HCT116 (cell line): ENCODE measurements at regions not wholly inside any gene's neighbourhood (a gene's known extent, or its start where the extent isn't known, plus 50 kb on each side); places are given as distances from the start of the nearest gene placed in this dataset.

Experiments used
- ATAC-seq: fragments of 200-7000 bp; cut with Tn5 transposase; 2 replicates; pipeline ENCODE4 v1.9.1; 2020; ENCODE audit warnings: mild to moderate bottlenecking, moderate library complexity
- BruUV-seq: library from RNA; stranded (reverse); fragments of 400-500 nt; replicated peaks from 2 replicates; lab custom pipeline; 2021; lab: Mats Ljungman, UMichigan
- CTCF ChIA-PET: fragments of 300-600 bp; sonication (Branson Sonifier 250); formaldehyde crosslinking; loops from one replicate; lab custom pipeline; 2021; ENCODE audit warnings: antibody characterized with exemption; lab: Charles Lee
- POLR2A ChIA-PET: fragments of 300-600, 350-600 bp; sonication (Branson Sonifier 250); formaldehyde crosslinking; loops from one replicate; lab custom pipeline; 2021; ENCODE audit warnings: antibody characterized with exemption; lab: Charles Lee
- RAD21 ChIA-PET, 2 experiments: fragments of 300-600 bp; sonication (Branson Sonifier 250); formaldehyde crosslinking; loops; one replicate each; lab custom pipeline; 2023; ENCODE audit warnings: low total read pairs in 2 of 2; ENCODE audit not compliant: uncharacterized antibody in 2 of 2, unreplicated experiment in 2 of 2, low non-redundant PET in 1 of 2; lab: Charles Lee
- DNase-seq: peaks from one replicate; pipeline ENCODE4 v3.0.0-alpha.2; 2010; ENCODE audit warnings: low read depth, low spot score
- H2AFZ ChIP-seq: fragments of 200-600 bp; shearing (Covaris generic), sonication (generic); 2 replicates; pipeline ENCODE4 v1.6.1; 2017; ENCODE audit warnings: low read depth, mixed run types, mixed read lengths, antibody characterized with exemption, low read length; ENCODE audit not compliant: poor library complexity, severe bottlenecking
- H3K27ac ChIP-seq: 2 replicates; pipeline ENCODE4 v1.5.1; 2012; ENCODE audit warnings: low read depth, low read length
- H3K27me3 ChIP-seq: fragments of 200-600 bp; sonication (generic); 2 replicates; pipeline ENCODE4 v1.6.1; 2016; ENCODE audit warnings: mixed run types, low read length, mixed read lengths; ENCODE audit not compliant: insufficient read depth
- H3K36me3 ChIP-seq, 2 experiments: fragments of 200-500 bp in 1 of 2; fragments of 200-600 bp in 1 of 2; sonication (Bioruptor generic) in 1 of 2; sonication (generic) in 1 of 2; 2 replicates each; pipeline versions ENCODE4 v1.5.1 to v1.6.1; 2014 to 2016; ENCODE audit warnings: low read length in 2 of 2, inconsistent platforms in 1 of 2, mixed read lengths in 1 of 2, mixed run types in 1 of 2; ENCODE audit not compliant: insufficient read depth in 2 of 2, control insufficient read depth in 1 of 2
- H3K4me1 ChIP-seq, 2 experiments: fragments of 200-600 bp in 1 of 2; sonication (generic) in 1 of 2; 2 replicates each; pipeline versions ENCODE4 v1.5.1 to v1.6.1; 2012 to 2017; ENCODE audit warnings: low read length in 2 of 2, inconsistent platforms in 1 of 2, mild to moderate bottlenecking in 1 of 2, mixed read lengths in 1 of 2, mixed run types in 1 of 2, moderate library complexity in 1 of 2; ENCODE audit not compliant: insufficient read depth in 2 of 2, control insufficient read depth in 1 of 2
- H3K4me2 ChIP-seq: fragments of 200-600 bp; sonication (generic); 2 replicates; pipeline ENCODE4 v1.6.1; 2017; ENCODE audit warnings: mixed run types, low read length, mixed read lengths
- H3K4me3 ChIP-seq, 2 experiments: fragments of 200-600 bp in 1 of 2; sonication (generic) in 1 of 2; replicated peaks in 1 of 2; 2 replicates each; pipeline ENCODE4 v1.5.1; 2011 to 2016; ENCODE audit warnings: low read length in 2 of 2, control low read depth in 1 of 2, low read depth in 1 of 2, mild to moderate bottlenecking in 1 of 2, mixed read lengths in 1 of 2, mixed run types in 1 of 2
- H3K79me2 ChIP-seq: fragments of 200-600 bp; sonication (generic); 2 replicates; pipeline ENCODE4 v1.6.1; 2017; ENCODE audit warnings: mild to moderate bottlenecking, mixed run types, low read length, moderate library complexity, mixed read lengths; ENCODE audit not compliant: insufficient read depth
- H3K9ac ChIP-seq: fragments of 200-600 bp; sonication (generic); 2 replicates; pipeline ENCODE4 v1.6.1; 2016; ENCODE audit warnings: low read length, mixed read lengths
- H3K9me2 ChIP-seq: fragments of 200-600 bp; sonication (generic), shearing (Covaris generic); 2 replicates; pipeline ENCODE4 v1.6.1; 2017; ENCODE audit warnings: mixed run types, mild to moderate bottlenecking, moderate library complexity; ENCODE audit not compliant: insufficient read depth
- H3K9me3 ChIP-seq, 2 experiments: fragments of 200-500 bp in 1 of 2; fragments of 200-600 bp in 1 of 2; sonication (Bioruptor generic) in 1 of 2; sonication (generic) in 1 of 2; 2 replicates each; pipeline ENCODE4 v1.6.1; 2014 to 2017; ENCODE audit warnings: low read length in 2 of 2, mixed read lengths in 2 of 2, inconsistent platforms in 1 of 2, low read depth in 1 of 2, mild to moderate bottlenecking in 1 of 2, mixed run types in 1 of 2, moderate library complexity in 1 of 2; ENCODE audit not compliant: control insufficient read depth in 1 of 2, insufficient read depth in 1 of 2
- H4K20me1 ChIP-seq: fragments of 200-600 bp; sonication (generic), shearing (Covaris generic); 2 replicates; pipeline ENCODE4 v1.6.1; 2017; ENCODE audit warnings: mixed run types, mild to moderate bottlenecking, moderate library complexity; ENCODE audit not compliant: insufficient read depth
- ATF3 ChIP-seq: IDR thresholded peaks from 2 replicates; pipeline ENCODE4 v1.6.1; 2012
- CBX3 ChIP-seq: IDR thresholded peaks from 2 replicates; pipeline ENCODE4 v1.6.1; 2012; ENCODE audit warnings: low read depth
- EGR1 ChIP-seq: IDR thresholded peaks from 2 replicates; pipeline ENCODE4 v1.6.1; 2012; ENCODE audit warnings: low read depth
- ELF1 ChIP-seq: IDR thresholded peaks from 2 replicates; pipeline ENCODE4 v1.6.1; 2012; ENCODE audit warnings: low read depth, borderline replicate concordance
- FOSL1 ChIP-seq: IDR thresholded peaks from 2 replicates; pipeline ENCODE4 v1.6.1; 2012; ENCODE audit warnings: low read depth
- JUND ChIP-seq: IDR thresholded peaks from 2 replicates; pipeline ENCODE4 v1.6.1; 2012
- MAX ChIP-seq: IDR thresholded peaks from 2 replicates; pipeline ENCODE4 v1.6.1; 2012
- POLR2AphosphoS5 ChIP-seq: IDR thresholded peaks from 2 replicates; pipeline ENCODE4 v1.6.1; 2011; ENCODE audit warnings: mild to moderate bottlenecking, low read depth, low read length, moderate library complexity
- SIN3A ChIP-seq: IDR thresholded peaks from 2 replicates; pipeline ENCODE4 v1.6.1; 2012; ENCODE audit warnings: low read depth
- SP1 ChIP-seq: IDR thresholded peaks from 2 replicates; pipeline ENCODE4 v1.6.1; 2012; ENCODE audit warnings: low read depth
- SRF ChIP-seq: IDR thresholded peaks from 2 replicates; pipeline ENCODE4 v1.6.1; 2012; ENCODE audit warnings: low read depth
- TCF7L2 ChIP-seq: IDR thresholded peaks from 2 replicates; pipeline ENCODE4 v1.7.0; 2011; ENCODE audit warnings: borderline replicate concordance, inconsistent platforms; ENCODE audit not compliant: insufficient read depth, insufficient read length; ENCODE audit errors: extremely low read depth
- YY1 ChIP-seq: IDR thresholded peaks from 2 replicates; pipeline ENCODE4 v1.6.1; 2011; ENCODE audit warnings: low read length, low read depth, moderate library complexity, mild to moderate bottlenecking; ENCODE audit not compliant: insufficient replicate concordance; ENCODE audit errors: extremely low read depth
- ZFX ChIP-seq: fragments of 450-650 bp; IDR thresholded peaks from 2 replicates; pipeline ENCODE4 v1.6.1; 2017
- ZNF274 ChIP-seq: fragments of 200-500 bp; sonication (Bioruptor generic); IDR thresholded peaks from 2 replicates; pipeline ENCODE4 v1.6.1; 2014; ENCODE audit warnings: mild to moderate bottlenecking, low read depth, low read length, inconsistent platforms
- intact Hi-C: fragments of 100-400 bp; cut with micrococcal nuclease; formaldehyde crosslinking; loops from 2 replicates; pipeline ENCODE4 v1.10.0; 2022

- no peaks in the 10 kb centered on the region for H3K36me3 ChIP-seq
- H4K20me1 ChIP-seq = no peaks in the 10 kb centered on the region
- no peaks in the 10 kb centered on the region for H3K9me2 ChIP-seq
- ChIA-PET RAD21 (no interaction called here), POLR2A (no interaction called here), CTCF (no interaction called here)
- no peaks in the 10 kb centered on the region for H3K9me3 ChIP-seq
- no peaks in the 10 kb centered on the region for H3K4me1 ChIP-seq
- H3K4me3 ChIP-seq = no peak overlapping the region
- no peak for ATAC-seq
- no peaks in the 10 kb centered on the region for H3K79me2 ChIP-seq
- no peak for DNase-seq
- H3K9ac ChIP-seq = no peak overlapping the region
- H2AFZ ChIP-seq = no peak overlapping the region
- H3K4me2 ChIP-seq = no peak overlapping the region
- no TSS peak for BruUV-seq
- H3K27me3 ChIP-seq = no peaks in the 10 kb centered on the region
- intact Hi-C loops = no loop called here
- no peak for TF ChIP-seq ZFX
- TF ChIP-seq SP1 = no peak
- no peak for TF ChIP-seq POLR2AphosphoS5
- no peak for TF ChIP-seq TCF7L2
- TF ChIP-seq ZNF274 = no peak
- TF ChIP-seq YY1 = no peak
- no peak for TF ChIP-seq FOSL1
- TF ChIP-seq JUND = no peak
- TF ChIP-seq SIN3A = no peak
- no peak for TF ChIP-seq ATF3
- TF ChIP-seq ELF1 = no peak
- no peak for TF ChIP-seq EGR1
- TF ChIP-seq CBX3 = no peak
- TF ChIP-seq MAX = no peak
- TF ChIP-seq SRF = no peak
- H3K27ac ChIP-seq = no peak overlapping the region
Observed at GRCh38 chr2:53150146-53150545, 617.5 kb upstream of the CHAC2 start.
